ENCODE measurements at regions not wholly inside any gene's neighbourhood (a gene's known extent, or its start where the extent isn't known, plus 50 kb on each side); places are given as distances from the start of the nearest gene placed in this dataset.

- intact Hi-C loops (cut with micrococcal nuclease), result no loop called here
- no peaks in the 10 kb centered on the region for H3K27me3 ChIP-seq (ENCODE audit: low read length)
- no peak overlapping the region for H3K27ac ChIP-seq (ENCODE audit: low read length)
- CTCF ChIA-PET, result no interaction called here
- no TSS peak for BruUV-seq (replicated peaks)
- no peak for DNase-seq
- no peaks in the 10 kb centered on the region for H3F3A ChIP-seq (ENCODE audit: low read length, unreplicated experiment)
- no peak overlapping the region for H3K4me3 ChIP-seq (ENCODE audit: low read length)
- H4K20me1 ChIP-seq (ENCODE audit: low read length), result no peaks in the 10 kb centered on the region
- no peak for ATAC-seq
- no peak overlapping the region for H3K9ac ChIP-seq (ENCODE audit: low read length)
- H3K36me3 ChIP-seq (ENCODE audit: low read depth, low read length), result no peaks in the 10 kb centered on the region
- H3K4me2 ChIP-seq (ENCODE audit: low read length), result no peak overlapping the region
- no peaks in the 10 kb centered on the region for H3K9me3 ChIP-seq (ENCODE audit: low read length)
- POLR2A ChIA-PET (ENCODE audit: unreplicated experiment), result no interaction called here
- H3K4me1 ChIP-seq (ENCODE audit: insufficient read depth, low read length), result no peaks in the 10 kb centered on the region
- no peak overlapping the region for H2AFZ ChIP-seq (ENCODE audit: low read length)
- TF ChIP-seq EZH2 (IDR thresholded peaks at IDR 0.05; ENCODE audit: low read length, unreplicated experiment) (no peak), CTCF (conservative IDR thresholded peaks at IDR 0.05; ENCODE audit: low read depth, low read length) (no peak)
- no peaks in the 10 kb centered on the region for H3K9me2 ChIP-seq (replicated peaks; ENCODE audit: low read length)
- H3K79me2 ChIP-seq (ENCODE audit: low read length), result no peaks in the 10 kb centered on the region
These were observed 53.2 kb upstream of the CUX1 start for GRCh38 chr7:101764221-101764620.

GRCh38 chr7:101767544-101767943 is 49.9 kb upstream of the CUX1 start:
- Histone ChIP-seq H3K4me2 (ENCODE audit: low read length) (no peak overlapping the region), H3K27ac (ENCODE audit: low read length) (no peak overlapping the region), H3K4me1 (ENCODE audit: insufficient read depth, low read length) (no peaks in the 10 kb centered on the region), H3K9me2 (replicated peaks; ENCODE audit: low read length) (no peaks in the 10 kb centered on the region), H3K9me3 (ENCODE audit: low read length) (no peaks in the 10 kb centered on the region), H3K4me3 (ENCODE audit: low read length) (no peak overlapping the region), H4K20me1 (ENCODE audit: low read length) (no peaks in the 10 kb centered on the region), H2AFZ (ENCODE audit: low read length) (no peak overlapping the region), H3K79me2 (ENCODE audit: low read length) (no peaks in the 10 kb centered on the region), H3K36me3 (ENCODE audit: low read depth, low read length) (no peaks in the 10 kb centered on the region), H3K9ac (ENCODE audit: low read length) (no peak overlapping the region), H3K27me3 (ENCODE audit: low read length) (no peaks in the 10 kb centered on the region), H3F3A (ENCODE audit: low read length, unreplicated experiment) (no peaks in the 10 kb centered on the region)
- ChIA-PET CTCF (no interaction called here), POLR2A (ENCODE audit: unreplicated experiment) (no interaction called here)
- no TSS peak for BruUV-seq (replicated peaks)
- ATAC-seq, result no peak
- TF ChIP-seq EZH2phosphoT487 (IDR thresholded peaks at IDR 0.05; ENCODE audit: borderline replicate concordance, low read length) (no peak), EZH2 (IDR thresholded peaks at IDR 0.05; ENCODE audit: low read length, unreplicated experiment) (no peak), CTCF (conservative IDR thresholded peaks at IDR 0.05; ENCODE audit: low read depth, low read length) (no peak)
- no peak for DNase-seq
- intact Hi-C loops (cut with micrococcal nuclease), result no loop called here
